ENCODE measurements at regions not wholly inside any gene's neighbourhood (a gene's known extent, or its start where the extent isn't known, plus 50 kb on each side); places are given as distances from the start of the nearest gene placed in this dataset.

DNA sequence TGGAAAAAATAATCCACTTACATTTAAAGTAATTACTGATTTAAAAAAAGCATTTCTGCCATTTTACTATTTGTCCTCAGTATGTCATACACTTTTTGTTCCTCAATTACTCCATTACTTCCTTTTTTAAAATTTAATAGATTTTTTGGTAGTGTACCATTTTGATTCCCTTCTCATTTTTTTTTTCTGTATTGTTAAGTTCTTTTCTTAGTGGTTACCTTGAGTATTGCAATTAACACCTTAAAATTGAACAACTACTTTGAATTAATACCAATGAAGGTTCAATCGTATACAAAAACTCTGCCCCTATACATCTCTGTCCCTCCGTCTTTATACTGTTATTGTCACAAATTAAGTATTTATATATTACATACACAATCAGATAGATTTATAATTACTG, 240.6 kb upstream of the LMCD1 start:
- no peak for DNase-seq

DNA sequence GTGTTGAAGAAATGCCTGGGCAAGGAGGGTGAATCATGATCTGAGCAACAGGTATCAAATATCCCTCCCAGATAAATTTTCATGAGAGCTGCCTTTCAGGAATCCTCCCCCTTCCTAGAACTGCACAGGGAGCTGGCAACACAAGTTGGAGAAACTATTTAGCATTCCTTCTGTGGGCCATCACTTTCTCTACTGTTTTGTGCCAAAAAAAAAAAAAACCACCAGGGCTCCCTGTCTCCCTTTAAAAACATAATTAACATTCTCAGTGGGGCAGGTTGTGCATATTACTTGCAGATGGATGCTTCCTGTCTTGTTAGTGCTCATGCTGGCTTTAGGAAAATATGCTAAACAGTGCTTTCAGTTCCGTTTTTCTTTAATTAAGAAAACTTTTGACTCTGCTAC, 234.9 kb upstream of the LMCD1 start:
- no peak for DNase-seq

- no peak for DNase-seq
Observed at GRCh38 chr3:8273479-8273878, 228.1 kb upstream of the LMCD1 start.

DNA sequence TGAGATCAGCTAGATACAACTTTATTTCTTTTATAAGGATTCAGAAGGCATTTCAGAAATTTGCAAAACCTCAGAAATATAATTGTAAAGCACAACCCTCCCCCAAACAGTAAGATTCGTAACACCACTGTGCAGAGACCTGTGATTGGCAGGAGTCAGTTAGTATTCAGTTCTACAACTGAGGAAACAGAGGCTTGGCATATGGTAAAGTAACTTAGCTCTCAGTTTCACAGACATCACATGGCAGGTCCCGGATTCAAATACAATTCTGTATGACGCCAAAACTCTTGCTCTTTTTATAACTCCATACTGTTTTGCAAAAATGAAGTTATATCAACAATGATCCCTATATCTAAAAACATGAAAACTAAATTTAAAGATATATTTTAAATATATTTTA, 225.6 kb upstream of the LMCD1 start:
- DNase-seq, result no peak

DNA sequence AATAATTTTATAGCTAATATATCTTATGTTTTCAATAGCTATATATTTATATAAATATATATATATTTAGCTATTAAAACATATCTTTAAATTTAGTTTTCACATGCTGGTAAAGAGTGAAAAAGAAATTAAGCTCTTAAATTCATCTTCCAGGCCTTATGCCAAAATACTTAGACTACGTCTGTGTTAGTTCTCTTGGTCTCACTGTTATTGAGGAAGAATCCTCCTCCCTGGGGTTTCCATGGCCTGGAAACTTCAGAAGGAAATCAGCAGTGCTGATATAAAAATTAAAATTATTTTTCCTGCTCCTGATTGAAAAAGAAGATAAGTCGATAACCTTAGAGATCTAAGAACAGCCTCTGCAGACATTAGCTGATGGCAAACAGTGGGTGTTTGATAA, 225.1 kb upstream of the LMCD1 start:
- DNase-seq, result no peak

DNA sequence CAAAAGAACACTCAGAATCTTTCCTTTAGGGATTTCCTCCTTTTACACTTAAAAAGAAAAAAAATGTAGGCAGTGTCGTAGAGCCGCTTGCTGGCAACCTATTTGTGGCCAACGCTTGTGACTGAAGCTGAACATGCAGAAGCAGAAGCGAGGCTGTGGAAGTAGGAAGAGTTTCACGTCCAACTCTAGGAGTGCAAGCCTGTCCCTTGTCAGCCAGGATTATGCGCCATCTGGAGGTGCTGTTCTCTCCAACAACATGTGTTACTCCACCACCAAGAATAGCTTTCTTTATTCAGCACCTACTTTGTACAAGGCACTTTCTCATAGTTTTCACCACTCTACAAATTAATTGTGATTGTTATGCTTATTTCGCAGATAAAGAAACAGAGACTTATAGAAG, 223.2 kb upstream of the LMCD1 start:
- no peak for DNase-seq

DNA sequence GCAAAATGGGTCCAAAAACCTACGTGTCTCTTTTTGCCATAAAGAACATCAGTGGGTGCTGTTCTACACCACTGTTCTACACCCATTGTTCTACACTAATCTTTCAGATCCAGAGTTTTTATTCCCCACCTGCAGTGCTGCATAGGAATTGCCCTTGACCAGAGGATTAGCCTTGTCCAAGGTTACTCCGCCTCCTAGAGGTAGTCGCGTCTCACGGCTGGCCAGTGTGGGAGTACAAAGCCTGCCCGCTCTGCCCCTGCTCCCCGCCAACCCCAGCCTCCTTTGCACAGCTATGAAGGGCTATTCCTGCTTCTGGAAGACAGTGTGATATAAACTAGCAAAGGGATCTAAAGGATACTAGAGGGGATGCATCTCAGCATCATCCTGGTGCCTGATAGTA, 222.1 kb upstream of the LMCD1 start:
- DNase-seq, result no peak

GRCh38 chr3:8279886-8280550, 221.6 kb upstream of the LMCD1 start:
- no peak for DNase-seq

DNA sequence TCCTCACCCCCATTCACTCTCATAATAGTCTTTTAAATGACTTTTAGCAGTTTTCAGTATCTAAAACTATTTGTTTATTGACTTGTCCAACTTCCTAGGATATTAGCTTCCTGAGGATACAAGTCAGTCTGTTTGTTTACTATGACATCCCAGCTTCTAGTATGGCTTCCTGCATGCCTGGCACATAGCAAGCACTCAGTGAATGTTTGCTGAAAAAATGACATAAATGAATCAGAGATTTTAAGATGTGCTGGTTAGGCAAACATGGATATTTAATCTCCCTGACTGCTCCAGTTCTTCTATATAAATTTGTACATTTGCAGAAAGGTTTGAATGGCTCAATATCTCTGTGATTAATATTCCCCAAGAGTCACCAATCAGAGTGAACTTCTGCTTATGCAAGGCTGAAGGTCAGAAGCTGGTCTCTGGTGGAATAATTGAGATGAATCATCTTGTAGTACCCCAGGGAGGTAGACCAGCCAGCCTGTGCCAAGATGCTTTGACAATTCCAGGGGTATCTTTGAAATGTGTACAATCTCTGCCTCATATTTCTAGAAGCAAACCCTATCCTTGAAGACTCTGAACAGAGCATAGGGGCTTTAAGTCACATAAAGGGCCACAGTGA, 219.0 kb upstream of the LMCD1 start:
- no peak for DNase-seq

GRCh38 chr3:8283193-8283592, 218.4 kb upstream of the LMCD1 start:
- DNase-seq, result no peak

DNA sequence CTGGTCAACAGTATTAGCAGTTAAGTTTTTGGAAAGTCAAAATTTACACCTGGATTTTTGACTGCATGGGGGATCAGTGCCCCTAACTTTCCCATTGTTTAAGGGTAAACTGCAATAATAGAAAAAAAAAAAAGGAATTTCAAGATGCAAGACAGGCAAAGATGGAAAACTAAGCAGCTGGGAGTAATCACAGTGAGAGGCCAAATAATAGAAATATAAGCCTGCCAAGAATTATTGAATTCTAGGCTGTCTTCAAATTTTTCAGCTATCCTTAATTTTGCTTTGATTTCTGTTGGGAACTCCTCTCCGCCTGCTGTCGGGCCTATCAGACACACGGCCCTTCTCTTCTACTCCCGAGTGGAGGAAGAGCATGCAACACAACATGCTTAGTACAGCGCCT, 215.5 kb upstream of the LMCD1 start:
- no peak for DNase-seq

- no peak for DNase-seq
Observed at GRCh38 chr3:8286749-8287148, 214.9 kb upstream of the LMCD1 start.

DNA sequence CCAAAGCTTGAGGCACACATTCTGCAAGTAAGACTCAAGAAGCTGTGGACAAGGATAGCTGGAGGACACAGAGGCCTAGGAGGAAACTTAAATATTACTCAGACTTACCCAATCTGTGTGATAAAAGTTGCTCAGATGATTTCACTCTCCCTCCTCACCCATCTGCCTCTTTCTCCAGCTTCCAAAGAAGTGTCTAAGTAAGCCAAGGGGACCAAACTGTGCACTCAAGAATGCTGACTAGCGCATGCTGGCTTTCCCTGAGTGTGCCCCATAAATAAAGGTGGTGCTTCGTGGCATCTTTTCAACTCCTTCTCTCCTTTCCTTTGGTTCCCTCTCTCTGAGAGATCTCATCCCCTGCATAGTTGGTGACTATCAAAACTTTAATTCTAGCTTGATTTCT, 211.0 kb upstream of the LMCD1 start:
- no peak for DNase-seq

GRCh38 chr3:8296461-8296860, 205.2 kb upstream of the LMCD1 start:
- no peak for DNase-seq

DNA sequence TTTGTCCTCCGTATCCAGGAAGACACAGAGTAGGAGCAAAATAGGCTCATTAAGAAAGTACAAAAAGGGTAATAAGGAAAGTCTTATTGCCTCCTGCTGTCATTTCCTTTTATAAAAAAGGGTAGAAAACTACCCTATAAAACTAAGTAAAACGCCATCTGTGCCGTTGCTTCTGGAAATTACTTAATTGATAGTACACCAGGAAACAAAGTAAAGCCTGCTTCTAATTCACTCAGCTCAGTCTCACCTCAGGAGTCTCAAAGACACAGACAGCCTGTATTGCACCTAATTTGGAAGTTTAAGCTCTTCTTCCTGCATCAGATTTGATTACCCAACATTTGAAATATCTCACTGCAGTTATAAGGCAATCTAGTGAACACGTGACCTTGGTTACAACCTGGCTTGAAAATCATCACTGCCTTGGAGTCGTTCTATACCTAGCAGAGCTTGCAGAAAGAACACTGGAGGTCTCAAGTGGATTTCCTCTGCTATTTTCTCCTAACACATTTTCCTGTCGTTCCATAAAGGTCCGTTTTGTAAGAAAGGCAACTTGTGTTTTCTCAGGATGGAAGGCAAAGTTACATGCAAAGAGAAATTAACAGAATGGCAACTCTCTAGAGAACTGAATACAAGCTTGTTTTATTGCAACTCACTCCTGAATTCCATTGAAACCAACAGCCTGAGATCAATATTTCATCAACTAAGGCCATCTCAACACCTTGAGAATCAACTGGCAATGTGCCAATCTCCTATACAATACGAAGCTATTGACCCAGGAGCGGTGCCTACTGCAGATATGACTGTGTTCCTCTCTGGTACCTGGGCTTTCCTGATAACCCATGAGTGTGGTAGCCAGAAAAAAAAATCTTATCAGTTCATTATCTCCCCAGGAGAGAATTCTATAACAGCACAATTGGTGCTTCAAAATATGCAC, 203.3 kb upstream of the LMCD1 start:
- no peak for DNase-seq

GRCh38 chr3:8301977-8302735, 199.5 kb upstream of the LMCD1 start:
- DNase-seq, result peak; percentile 49

- no peak for DNase-seq
Observed at GRCh38 chr3:8303466-8303865, 198.2 kb upstream of the LMCD1 start.

GRCh38 chr3:8305371-8305770, 196.3 kb upstream of the LMCD1 start:
- DNase-seq, result no peak

DNA sequence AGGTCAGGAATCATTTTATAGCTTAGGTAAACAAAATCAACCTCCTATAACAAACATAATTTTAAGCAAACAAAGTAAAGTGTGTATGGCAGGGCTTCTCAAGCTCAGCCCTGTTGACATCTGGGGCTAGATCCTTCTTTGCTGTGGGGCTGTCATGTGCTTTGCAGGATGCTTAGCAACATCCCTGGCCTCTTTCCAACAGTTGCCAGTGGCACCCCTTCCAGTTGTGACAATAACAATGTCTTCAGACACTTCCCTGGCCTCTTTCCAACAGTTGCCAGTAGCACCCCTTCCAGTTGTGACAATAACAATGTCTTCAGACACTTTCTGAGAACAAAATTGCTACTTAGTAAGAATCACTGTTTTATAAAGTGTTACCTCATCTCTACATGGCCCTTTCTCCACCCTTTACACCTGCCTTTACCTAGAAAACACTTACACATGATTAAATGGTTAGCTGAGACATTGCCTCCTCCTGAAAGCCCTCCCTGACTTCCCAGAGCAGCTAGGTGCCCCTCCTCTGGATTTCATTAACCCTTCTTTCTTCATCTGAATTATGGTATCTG, 194.0 kb upstream of the LMCD1 start:
- no peak for DNase-seq

- DNase-seq, result no peak
Observed at GRCh38 chr3:8311321-8311720, 190.3 kb upstream of the LMCD1 start.

DNA sequence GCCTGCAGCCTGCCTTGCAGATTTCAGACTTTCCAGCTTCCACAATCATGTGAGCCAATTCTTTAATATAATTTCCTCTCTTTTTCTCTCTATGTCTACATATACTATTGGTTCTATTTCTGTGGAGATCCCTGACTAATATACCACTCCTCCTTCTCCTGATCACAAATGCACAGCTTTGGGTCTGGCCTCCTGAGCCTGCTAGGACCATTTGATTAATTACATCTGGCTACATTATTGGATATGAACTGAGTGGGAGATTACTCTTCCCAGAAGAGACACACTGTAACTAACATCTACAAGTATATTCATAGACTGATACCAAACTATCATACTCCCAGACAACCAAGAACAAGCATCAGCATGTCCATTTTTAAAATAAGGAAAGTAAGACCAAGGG, 188.9 kb upstream of the LMCD1 start:
- no peak for DNase-seq

DNA sequence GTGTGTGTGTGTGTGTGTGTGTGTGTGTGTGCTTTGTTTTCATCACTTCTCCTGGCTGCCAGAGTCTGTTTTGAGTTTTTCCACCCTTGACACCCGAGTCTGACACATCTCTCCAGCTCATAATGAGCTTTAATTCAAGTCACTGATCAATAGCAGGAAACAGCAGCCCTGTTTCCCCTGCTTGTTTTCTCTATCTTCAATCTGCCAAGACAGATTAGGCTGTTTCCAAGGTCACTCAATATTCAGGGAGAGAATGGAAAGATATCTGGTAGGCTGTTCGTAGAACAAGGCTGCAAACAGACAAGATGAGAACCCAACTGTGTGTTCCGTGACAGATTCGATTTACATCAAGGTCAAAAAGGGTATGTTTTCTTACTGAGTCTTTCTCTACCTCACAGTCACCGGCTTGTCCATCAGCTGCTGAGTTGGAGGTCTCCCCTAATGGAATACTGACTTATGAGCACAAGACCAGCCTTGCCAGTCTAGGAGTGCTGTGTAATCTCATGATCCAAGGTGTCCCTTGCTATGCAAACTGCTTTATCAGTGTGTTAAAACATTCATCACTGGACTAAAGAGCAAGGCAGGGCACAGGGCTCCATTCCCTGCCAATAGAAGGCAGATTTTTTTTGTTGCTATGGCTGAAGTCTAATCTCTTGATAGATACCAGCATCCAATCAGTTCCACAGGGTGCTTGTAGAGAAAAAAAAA, 187.9 kb upstream of the LMCD1 start:
- DNase-seq, result no peak

All from CD4-positive, alpha-beta T cell treated with Interleukin-17A for 1 hour (primary cell).